ENCODE measurements at regions not wholly inside any gene's neighbourhood (a gene's known extent, or its start where the extent isn't known, plus 50 kb on each side); places are given as distances from the start of the nearest gene placed in this dataset.

DNA sequence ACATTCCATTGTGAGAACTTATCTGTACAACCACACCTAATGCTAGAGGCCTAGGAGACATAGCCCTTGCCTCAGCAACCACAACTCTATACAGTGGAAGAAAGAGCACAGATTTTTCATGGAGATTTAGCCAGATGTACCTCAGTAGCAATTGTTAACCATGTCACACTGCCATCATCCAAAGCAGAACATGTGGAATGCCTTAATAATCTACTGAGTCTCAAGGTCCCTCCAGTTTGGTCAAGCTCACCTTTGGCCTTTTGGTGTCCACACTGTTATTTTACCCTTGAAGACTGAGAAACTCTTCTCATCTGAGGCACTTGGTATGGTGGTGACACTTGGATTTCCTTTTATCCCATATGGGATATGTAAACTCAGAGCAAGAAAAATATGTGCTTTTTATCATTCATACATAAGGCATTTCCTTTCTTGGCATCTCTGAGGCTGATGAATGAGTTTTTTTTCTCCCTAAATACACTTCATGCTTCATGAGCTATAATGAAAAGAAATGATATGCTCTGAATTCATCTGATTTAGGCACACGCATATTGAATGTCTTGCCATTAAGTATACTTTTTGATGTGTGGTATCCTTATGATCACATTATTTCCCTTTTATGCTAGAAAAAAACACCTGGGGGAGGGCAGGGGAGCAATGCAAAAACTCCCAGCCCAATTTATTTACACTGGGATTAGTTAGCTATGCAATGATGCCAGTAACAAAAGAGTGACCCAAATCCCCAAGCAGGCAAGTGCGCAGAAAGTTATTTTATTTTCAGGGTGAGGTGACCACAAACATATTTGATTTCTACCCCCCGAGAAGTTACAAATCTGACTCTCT, 63.3 kb upstream of the ME3 start:
- TF ChIP-seq, protein P1, sequence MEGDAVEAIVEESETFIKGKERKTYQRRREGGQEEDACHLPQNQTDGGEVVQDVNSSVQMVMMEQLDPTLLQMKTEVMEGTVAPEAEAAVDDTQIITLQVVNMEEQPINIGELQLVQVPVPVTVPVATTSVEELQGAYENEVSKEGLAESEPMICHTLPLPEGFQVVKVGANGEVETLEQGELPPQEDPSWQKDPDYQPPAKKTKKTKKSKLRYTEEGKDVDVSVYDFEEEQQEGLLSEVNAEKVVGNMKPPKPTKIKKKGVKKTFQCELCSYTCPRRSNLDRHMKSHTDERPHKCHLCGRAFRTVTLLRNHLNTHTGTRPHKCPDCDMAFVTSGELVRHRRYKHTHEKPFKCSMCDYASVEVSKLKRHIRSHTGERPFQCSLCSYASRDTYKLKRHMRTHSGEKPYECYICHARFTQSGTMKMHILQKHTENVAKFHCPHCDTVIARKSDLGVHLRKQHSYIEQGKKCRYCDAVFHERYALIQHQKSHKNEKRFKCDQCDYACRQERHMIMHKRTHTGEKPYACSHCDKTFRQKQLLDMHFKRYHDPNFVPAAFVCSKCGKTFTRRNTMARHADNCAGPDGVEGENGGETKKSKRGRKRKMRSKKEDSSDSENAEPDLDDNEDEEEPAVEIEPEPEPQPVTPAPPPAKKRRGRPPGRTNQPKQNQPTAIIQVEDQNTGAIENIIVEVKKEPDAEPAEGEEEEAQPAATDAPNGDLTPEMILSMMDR (IDR thresholded peaks at IDR 0.05) = no peak
- TF ChIP-seq EP300 (IDR thresholded peaks at IDR 0.05) = no peak
